GM19238 (cell line): ENCODE measurements at regions not wholly inside any gene's neighbourhood (a gene's known extent, or its start where the extent isn't known, plus 50 kb on each side); places are given as distances from the start of the nearest gene placed in this dataset.
A peak's percentile ranks its signal among the peaks of the same experiment; 100 is the strongest.

ENCODE experiments used
- DNase-seq: peaks from one replicate; pipeline ENCODE4 v3.0.0; 2011; ENCODE audit warnings: low spot score; ENCODE audit not compliant: insufficient read length

DNA sequence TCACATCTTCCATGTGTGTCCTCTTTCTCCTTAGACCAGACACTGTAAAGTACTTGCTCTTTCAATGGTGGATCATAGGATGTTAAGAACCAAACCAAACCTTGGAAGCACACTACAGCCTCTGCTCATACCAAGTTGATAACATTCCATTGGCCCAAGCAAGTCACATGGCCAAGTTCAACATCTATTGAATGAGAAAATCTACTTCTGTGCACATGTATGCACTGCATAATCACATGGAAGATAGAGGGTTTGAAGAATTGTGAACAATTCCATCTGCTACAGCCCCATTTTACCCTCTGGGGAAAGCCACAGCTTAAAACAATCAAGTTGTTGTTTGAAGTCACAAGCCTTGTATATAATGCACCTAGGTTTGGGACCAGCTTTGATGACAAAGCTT, 68.2 kb downstream of the MFAP3 start:
- no peak for DNase-seq

- DNase-seq, result no peak
Observed at GRCh38 chr5:154107756-154108155, 69.0 kb downstream of the MFAP3 start.

GRCh38 chr5:154109416-154110106, 70.8 kb downstream of the MFAP3 start:
- DNase-seq, result no peak

DNA sequence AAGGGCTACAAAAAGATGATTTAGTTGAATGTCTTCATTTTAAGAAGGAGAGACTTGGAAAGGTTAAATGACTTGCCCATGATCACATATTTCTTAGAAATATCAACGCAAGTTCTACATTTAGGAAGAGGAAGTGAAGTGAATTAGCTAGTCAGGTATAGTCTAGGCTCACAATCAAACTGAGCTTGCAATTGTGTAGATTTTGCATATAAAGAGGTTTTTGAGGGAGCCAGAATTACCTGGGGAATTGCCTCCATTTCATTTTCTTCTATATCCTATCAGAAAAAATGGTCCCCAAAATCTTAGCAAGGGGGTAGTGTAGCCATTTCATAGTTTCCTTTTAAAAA, 71.3 kb downstream of the MFAP3 start:
- DNase-seq, result no peak

GRCh38 chr5:154110716-154111115, 71.9 kb downstream of the MFAP3 start:
- no peak for DNase-seq

DNA sequence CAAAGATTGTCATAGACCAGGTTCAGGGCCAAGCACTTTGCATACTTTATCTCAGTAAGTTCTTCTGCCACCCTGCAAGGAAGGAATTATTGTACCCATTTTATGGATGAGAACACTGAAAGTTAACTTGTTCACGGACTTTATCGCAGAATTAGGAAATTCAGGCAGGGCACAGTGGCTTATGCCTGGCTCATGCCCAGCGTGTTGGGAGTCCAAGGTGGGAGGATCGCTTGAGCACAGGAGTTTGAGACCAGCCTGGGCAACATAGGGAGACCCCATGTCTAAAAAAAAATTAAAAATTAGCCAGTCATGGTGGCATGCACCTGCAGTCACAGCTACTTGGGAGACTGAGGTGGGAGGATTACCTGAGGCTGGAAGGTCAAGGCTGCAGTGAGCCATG, 72.4 kb downstream of the MFAP3 start:
- no peak for DNase-seq

GRCh38 chr5:154112255-154112654, 73.5 kb downstream of the MFAP3 start:
- peak; percentile 23 for DNase-seq

GRCh38 chr5:154115291-154115690, 75.2 kb upstream of the GALNT10 start:
- no peak for DNase-seq

- DNase-seq, result no peak
Observed at GRCh38 chr5:154117050-154117449, 73.5 kb upstream of the GALNT10 start.

- no peak for DNase-seq
Observed at GRCh38 chr5:154117930-154118329, 72.6 kb upstream of the GALNT10 start.

DNA sequence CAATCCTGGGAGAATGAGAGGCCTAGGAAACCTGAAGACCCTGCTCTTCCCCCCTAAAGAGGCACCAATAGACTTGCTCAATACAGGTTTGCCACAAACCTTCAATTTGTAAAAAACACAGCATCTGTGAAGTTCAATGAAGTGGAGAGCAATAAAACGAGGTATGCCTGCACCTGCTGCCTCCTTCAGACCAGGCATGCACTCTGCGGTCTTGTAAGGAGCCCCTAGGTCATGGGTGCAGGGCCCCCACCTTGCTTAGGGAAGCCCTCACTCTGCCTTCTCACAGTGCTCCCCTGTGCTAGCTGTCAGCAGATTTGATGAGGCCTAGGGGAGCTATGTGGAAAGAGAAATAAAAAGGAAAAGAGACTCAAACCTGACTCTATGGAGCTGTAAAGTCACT, 72.1 kb upstream of the GALNT10 start:
- no peak for DNase-seq

DNA sequence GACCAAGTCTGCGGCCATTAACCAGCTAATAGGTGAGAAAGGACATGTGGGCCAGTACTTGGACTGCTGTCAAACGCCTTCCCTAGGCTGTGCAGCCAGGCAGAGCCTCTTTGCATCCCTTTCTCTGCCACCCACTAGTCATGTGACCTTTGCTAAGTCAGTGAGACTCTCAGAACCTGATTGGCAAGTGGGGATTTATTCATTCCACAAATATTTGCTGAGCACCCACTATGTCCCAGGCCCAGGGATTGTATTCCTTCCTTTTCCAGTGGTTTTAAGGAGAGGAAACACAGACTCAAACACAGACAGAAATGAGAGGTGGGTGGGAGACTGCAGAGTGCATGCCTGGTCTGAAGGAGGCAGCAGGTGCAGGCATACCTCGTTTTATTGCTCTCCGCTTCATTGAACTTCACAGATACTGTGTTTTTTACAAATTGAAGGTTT, 71.6 kb upstream of the GALNT10 start:
- DNase-seq, result no peak

DNA sequence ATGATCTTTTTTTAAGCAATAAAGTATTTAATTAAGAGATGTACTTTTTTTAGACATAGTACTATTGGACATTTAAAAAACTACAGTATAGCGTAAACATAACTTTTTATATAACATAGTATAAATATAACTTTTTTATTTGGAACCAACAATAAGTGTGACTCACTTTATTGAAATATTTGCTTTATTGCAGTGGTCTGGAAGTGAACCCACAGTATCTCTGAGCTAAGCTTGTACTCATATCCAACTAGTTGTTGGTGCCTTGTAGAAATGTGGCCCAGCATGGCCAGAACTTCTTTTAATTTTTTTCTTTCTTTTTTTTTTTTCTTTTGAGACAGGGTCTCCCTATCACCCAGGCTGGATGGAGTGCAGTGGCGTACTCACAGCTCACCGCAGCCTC, 61.5 kb upstream of the GALNT10 start:
- no peak for DNase-seq

GRCh38 chr5:154129921-154130320, 60.6 kb upstream of the GALNT10 start:
- DNase-seq, result no peak

DNA sequence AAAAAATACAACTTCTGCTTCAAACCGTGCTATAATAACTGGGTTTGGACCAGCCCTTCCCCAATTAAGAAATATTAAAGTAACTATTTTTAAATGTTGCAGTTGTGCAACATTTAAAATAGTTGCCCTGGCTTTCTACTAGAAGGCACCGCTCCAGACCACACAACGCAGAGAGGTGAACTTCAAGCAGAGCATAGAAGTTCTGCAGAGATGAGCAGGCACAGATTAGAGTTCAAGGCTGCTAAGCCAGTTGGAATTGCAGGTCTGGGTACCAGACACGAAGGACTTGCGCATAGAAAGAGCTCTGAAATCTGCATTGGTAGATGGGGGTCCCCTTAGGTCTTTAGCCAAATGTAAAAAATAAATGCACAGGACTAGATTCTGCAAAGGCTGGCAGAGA, 58.7 kb upstream of the GALNT10 start:
- no peak for DNase-seq

GRCh38 chr5:154132718-154133307, 57.7 kb upstream of the GALNT10 start:
- no peak for DNase-seq

GRCh38 chr5:154133591-154133990, 56.9 kb upstream of the GALNT10 start:
- DNase-seq, result no peak

GRCh38 chr5:154134499-154134898, 56.0 kb upstream of the GALNT10 start:
- DNase-seq, result no peak

- DNase-seq, result no peak
Observed at GRCh38 chr5:154135125-154135817, 55.3 kb upstream of the GALNT10 start.

- no peak for DNase-seq
Observed at GRCh38 chr5:154136141-154136540, 54.4 kb upstream of the GALNT10 start.

DNA sequence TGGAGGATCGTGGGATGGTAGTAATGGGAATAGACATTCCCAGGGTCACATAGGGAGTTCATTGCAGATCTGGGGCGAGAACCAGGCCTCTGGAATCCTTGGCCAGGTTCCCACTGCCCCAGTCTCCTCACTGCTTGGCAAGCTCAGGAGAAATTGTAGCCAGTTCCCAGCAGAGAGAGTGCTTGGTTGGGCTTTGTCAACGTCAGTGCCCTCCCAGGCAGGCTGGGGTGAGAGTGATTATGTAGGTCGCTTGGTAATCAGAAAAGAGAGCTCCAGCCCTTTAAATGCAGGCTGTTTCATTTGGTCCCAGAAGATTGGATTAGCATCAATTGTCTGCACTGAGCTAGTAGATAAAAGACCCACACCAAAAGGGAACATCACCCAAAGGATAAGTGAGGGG, 51.8 kb upstream of the GALNT10 start:
- DNase-seq, result no peak

DNA sequence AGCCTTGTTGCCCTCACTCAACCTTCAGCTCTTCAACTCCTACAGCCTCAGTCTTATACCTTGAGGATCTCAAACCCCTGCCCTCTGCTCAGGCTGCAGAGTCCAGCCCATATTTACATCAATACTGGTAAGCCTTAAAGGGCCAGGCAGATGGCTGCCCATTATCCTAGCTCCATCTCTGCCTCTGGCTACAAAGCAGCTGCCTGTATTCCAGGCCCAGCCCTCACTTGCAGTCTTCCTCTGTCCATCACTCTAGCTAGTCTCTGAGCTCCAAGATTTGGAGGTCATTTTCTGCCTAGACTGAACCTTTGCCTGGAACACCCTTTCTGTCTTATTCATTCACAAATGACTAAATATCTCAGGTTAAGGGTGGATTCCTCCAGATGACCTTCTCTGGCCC, 50.2 kb upstream of the GALNT10 start:
- no peak for DNase-seq
